Stimulated activated CD4-positive, alpha-beta T cell treated with anti-CD3 and anti-CD28 coated beads, Interleukin-4, amount 100 ng/mL, for 48 hours (primary cell): ENCODE measurements at regions not wholly inside any gene's neighbourhood (a gene's known extent, or its start where the extent isn't known, plus 50 kb on each side); places are given as distances from the start of the nearest gene placed in this dataset.

Experiments
- DNase-seq, 2 donors: peaks; one replicate each; pipeline ENCODE4 v3.0.0-alpha.2; 2020; ENCODE audit warnings: low read depth in 2 of 2

DNA sequence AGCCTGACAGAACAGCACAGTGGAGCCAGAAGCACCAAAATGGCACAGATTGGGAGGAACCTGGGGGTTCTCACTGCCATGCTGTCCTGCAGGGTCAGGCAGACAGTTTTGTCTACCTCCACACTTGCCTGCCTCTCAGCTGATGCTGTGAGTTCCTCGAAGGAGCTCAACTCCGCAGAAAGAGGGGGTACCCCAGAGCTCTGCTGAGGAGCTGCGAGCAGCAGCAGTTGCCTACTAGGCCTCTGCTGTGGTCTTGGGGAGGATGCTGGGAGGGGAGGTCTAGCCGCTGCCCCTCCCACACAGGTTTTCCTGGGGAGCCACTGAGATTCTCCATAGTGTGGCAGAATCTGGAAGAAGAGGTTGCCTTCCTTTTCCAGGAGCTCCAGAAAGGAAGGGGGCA lies 192.5 kb downstream of the FOXD2 start:
- DNase-seq, result no peak

DNA sequence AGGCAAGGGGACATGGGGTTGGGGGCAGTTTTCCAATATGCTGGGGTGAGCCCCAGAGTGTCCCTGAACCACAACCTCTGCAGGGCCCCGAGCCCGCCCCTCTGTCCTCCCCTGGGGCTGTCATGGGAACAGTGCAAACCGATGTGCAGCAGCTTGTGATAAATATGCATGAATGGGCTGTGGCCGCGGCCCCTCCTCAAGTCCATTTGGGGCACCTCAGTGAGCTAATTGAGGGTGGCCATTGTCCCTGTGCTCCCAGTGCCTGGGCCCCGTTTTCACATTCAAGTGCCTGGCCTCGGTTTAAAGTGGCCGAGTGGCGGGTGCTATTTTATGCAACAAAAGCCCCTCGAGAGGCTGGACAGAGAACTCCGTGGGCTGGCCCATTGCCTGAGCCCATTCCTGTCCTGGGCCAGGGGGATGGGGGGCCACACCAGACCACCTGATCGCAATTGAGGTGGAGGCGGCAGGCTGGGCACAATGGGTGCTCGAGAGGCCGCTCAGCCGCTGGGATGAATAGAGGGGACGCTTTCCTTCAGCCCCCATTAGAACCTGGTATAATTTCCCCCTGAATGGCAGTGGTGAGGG lies 193.7 kb downstream of the FOXD2 start:
- DNase-seq, result no peak

DNA sequence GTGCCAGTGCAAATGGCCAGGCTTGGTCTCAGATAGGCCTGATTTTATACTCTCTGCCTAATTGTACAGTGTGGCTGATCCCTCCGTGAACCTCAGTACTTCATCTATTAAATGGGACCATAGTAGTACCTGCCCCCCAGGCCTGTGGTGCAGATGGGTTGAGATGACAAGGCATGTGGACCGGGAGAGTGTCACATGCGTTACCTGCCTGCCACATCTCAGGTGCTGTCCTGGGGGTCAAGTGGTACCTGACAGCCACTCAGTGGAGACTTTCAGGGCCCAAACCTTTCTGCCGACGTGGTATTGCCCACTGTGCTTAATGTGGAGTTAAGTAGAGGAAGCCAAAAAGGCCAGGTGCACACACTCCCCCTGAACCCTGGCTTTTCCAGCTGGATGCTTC lies 197.3 kb downstream of the FOXD2 start:
- DNase-seq, result no peak

DNA sequence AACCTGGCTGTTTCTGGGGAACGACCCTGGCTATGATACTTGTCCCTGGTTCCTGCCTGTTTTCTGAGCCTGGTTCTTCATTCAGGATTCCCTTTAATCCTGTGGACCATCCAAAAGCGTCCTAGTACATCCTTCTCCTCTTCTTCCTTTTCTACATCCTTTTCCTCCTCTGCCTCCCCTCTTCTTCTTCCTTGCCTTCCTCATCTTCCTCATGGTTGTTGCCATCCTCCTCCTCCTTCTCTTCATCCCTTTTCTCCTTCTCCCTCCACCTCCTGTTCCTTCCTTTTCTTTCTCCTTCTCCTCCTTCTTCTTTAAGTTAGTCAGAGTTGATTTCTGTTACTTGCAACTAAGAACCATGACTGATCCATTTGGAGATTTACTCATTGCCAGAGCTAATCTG lies 197.8 kb downstream of the FOXD2 start:
- DNase-seq, result no peak

DNA sequence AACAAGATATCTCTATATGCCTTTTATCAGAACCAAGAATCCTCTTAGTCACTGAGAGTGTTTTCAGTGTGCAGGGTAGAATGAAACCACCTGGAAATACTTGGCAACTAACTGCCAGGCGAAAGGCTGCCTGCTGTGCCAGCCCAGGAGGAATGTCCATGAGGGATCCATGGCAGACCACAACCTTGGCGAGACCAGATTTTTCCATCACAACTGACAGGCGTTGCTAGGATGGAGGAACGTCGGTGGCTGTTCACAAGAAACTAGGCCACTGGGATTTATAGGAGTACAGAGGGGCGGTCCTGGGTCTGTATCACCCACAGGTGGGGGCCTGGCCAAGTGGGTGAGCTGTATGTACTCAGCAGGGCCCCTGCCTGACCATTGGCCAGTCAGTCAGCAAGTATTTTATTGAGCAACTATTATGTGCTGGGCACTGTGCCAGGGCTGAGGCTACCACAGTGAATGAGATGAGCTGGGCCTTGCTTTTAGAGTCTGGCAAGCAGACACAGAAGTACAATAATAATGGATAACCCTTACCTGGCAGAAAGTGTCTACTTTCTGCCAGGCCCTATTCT lies 199.4 kb downstream of the FOXD2 start:
- DNase-seq, result no peak

DNA sequence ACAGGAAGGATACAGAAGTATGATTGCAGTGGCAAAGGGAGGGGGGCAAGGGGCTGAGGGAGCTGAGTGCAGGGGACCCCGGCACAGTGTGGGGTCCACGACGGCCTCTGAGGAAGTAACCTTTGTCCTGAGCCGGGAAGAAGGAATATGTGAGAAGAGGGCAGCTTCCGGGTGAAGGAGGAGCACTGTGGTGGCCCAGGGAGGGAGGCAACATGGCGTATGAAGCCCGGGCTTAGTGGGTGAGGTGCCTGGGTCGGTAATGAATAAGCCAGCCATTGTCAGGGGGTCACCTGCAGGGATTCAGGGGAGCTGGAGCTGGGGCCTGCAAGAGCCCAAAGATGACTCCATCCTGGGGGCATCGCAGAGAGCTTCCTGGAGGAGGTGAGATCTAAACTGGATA lies 200.4 kb downstream of the FOXD2 start:
- no peak for DNase-seq

DNA sequence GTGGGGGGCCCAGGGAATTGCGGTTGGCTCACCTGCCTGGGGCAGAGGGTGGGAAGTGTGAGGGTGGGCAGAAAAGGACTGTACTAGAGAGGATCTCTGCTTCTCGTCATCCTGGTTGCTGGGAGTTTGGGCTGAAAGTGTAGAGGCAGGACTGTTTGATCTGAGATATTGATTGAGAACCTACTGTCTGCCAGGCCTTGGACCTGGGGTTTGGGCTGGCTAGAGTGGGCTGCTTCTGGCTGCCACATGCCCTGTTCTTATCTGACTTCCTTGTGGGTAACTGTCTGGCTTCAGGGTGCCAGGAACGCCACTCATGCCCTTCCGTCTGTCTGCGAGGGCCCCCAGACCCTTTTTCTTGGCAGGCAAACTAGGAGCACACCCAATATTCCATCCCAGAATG lies 200.9 kb downstream of the FOXD2 start:
- DNase-seq, result no peak

DNA sequence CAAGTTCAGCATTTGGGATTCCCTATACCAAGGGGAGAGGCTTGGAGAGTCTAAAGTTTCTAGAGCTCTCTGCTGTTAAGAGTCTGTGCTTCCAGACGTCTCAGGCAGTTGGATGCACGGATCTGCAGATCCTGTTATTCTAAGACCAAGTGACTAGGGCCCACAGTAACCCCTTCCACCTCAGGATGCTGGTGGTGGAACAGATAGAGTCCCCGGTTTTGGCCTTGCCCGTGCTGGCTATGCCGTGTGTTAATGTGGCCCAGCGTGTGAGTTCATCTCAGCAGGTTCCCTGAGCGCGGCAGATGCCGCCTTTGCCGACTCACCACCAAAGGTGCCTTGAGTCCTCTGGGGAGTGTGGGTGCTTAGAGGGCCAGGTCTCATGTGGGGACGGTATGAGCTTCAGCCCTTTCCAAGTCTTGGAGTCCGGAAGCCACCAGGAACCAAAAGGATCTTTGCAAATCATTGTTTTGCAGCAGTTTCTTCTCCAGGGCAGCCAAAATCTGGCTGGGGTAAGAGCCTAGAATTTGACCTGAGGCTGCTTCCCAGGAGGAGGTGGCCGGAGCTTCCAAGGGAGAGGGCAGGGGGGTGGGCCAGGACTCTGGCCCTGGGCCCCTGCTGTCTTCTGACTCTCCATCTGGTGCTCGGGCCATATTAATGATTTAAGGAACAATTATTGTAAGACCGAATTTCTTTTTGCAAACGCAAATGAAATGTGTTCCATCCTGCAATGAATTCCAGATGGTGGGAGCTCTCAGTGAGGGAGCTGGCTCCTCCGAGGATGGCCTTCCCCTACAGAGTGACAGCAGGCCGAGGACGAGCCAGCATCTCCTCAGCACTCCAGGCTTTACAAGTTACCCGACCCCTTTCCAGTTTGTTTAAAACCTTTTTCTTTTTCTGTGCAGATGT lies 205.7 kb downstream of the FOXD2 start:
- DNase-seq, result no peak

DNA sequence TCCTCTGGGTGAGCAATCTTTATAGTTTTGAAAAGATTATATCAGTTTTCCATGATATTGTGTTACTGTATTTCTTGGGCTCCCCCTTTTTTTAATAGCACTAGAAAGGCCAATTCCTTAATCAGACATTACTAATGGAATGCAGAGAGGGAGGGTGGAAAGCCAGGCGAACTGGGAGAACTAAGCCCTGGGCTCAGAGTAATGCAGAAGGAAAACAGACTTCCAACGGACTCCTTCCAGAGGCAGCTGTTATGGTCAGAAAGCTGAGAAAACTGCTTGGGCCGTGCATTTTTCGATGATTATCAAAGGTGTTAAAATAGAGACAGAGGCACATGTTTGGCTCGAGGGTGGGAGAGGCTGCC lies 206.3 kb downstream of the FOXD2 start:
- no peak for DNase-seq

DNA sequence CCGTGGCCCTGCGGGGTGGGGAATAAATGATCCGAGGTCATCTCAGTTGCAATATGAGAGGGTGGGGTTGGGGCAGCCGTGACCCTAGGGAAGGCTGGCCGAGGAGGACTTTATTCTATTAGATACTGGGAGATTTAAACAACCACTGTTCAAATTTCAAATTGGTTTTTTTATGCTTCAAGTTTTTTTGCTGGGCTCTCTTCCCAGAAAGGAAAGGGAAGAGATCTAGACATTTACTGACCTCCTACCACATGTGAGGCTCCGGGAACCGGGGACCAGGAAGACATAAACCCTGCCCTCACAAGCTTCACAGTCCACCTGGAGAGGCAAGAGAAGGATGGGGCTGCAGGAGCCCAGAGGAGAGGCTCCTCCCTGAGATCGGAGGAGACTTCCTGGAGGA lies 207.3 kb downstream of the FOXD2 start:
- DNase-seq, result no peak

DNA sequence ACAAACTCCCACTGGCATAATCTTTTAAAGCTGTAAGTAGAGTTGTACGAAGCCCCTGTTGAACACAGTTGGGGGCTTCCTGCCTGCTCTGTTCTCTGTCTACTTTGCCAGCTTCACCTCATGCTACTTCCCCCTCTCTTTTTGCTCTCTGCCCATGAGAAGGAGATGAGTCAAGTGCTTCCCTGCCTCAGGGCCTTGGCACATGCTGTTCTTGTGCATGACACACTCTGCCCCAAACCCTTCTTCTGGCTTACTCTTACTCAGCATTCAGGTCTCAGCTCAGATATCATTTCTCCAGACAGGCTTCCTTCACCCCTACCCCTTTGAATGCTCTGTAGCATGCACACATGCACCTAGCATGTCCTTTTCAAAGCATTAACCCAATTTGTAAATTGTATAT lies 208.8 kb downstream of the FOXD2 start:
- DNase-seq, result no peak

DNA sequence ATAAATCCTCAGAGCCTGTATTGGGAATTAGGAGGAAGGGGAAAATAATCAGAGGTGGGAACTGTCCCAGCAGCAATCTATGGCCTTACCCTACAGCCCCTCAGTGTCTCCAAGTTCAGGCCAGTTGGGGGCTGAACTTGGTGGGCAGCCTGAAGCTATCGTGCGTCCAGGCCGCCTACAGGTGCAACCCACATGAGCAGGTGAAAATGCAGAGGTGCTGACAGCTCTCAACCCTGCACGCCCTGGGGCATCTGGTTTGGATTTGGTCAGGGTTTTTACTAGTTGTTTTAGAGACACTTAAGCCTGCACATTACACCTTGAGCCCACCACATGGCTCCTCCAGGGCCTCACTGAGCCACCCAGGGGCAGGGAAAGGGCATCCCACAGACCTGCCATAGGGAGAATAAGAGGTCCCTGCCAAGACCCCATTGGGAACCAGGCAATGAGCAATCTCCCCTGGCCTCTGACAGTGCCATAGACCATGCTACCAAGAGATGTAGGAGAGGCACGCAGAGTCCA lies 209.5 kb downstream of the FOXD2 start:
- DNase-seq, result no peak

DNA sequence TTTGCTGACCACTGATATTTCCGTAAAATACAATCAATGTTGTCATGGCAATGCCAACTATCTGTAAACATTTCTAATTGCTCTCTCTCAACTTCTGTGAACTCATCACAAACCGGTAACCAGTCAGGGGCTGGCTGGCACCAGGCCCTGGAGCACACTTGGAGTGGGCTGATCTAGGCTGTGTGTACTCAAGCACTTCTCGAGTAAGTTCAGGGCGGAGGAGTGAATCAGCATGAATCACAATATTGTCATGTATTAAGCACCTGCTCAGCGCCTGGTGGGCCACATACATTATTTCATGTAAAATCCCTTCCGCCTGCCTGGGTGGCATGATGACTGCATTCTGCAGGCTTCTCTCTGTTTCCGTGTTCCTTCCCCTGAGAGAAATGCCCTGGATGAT lies 212.4 kb downstream of the FOXD2 start:
- DNase-seq, result no peak

DNA sequence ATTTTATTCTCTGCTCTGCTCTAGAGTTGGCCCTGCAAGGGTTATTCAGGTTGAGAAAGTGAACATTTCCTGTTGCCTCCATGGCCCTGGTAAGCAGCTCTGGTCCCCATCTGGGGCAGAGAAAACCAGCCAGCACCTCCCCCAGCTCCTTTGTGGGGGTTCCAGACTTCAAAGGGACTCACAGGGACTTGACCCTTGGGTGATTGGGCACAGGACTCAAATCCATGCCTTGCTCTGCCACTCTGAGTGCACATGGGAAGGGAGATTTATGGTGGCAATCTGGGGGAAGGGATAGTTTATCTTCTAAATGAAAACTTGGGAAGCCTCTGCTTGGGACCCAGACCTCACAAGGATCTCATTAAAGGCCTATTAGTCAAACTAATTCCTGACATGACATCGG lies 212.8 kb downstream of the FOXD2 start:
- no peak for DNase-seq

DNA sequence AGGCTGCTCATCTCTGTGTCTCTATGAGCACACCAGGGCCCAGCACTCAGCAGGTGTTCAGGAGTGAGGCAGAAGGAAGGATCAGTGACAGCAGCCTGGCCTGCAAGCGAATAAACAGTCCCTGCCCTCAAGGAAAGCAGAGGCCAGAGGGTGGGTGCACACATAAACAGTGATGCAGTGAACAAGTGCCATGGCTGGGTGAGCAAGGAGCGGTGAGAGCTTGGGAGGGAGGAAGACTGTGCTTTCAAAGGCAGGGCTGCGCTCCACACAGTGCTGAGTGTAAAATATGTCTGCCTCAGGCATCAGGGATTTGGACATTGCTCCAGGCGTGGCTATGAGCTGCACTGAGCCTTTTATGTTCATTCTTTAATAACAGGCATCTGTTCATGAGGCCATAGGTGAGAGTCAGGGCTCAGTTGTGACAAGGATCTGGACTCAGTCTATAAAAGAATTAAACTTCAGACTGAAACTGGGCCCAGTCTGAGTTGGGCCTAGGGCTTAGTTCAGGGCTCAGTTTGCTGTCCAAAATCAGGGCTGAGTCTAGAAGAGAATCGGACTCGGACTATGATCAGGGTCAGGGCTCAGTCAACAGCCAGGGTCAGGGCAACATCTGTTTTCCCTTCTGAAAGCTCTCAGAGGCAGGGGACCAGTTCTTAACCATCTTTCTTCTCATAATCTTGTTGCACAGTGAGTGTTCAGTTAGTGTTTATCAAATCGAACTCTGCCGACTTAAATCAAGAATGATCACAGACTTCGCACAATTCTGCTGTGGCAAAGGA lies 213.7 kb downstream of the FOXD2 start:
- no peak for DNase-seq

DNA sequence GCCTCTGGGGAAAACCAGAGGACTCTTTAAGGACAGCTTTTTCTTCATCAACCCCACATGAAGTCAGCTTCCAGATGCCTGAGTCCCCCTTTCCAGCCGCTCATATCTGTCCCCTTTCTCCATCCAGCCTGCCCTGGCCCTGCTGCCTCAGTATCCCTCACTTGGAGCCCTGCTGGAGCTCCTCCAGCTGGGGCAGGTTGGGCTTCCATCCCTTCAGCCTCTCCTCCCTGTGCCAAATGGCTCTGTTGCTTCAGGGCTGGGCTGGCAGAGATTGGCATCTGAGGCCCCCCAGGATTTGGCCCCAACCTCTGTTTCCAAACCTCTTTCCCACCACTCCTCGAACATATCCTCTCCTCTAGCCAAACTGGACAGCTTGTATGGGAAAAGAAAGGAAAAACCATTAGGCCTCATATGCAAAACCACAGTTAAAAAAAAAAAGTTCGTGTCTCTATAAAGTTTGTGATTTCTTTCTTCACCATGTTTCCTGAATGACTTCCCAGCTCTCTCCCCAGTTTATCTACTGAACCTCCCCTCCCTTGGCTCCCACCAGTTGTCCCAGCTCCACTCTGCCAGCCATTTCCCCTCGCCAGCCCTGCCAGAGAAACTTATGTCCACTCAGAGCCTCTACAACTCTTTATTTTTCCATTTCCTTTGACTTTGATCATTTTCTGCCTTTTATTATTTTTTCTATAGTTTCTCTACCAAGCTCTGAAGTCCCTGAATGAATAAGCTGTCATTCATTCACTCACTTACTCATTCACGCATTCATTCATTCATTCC lies 217.9 kb downstream of the FOXD2 start:
- DNase-seq, result no peak

DNA sequence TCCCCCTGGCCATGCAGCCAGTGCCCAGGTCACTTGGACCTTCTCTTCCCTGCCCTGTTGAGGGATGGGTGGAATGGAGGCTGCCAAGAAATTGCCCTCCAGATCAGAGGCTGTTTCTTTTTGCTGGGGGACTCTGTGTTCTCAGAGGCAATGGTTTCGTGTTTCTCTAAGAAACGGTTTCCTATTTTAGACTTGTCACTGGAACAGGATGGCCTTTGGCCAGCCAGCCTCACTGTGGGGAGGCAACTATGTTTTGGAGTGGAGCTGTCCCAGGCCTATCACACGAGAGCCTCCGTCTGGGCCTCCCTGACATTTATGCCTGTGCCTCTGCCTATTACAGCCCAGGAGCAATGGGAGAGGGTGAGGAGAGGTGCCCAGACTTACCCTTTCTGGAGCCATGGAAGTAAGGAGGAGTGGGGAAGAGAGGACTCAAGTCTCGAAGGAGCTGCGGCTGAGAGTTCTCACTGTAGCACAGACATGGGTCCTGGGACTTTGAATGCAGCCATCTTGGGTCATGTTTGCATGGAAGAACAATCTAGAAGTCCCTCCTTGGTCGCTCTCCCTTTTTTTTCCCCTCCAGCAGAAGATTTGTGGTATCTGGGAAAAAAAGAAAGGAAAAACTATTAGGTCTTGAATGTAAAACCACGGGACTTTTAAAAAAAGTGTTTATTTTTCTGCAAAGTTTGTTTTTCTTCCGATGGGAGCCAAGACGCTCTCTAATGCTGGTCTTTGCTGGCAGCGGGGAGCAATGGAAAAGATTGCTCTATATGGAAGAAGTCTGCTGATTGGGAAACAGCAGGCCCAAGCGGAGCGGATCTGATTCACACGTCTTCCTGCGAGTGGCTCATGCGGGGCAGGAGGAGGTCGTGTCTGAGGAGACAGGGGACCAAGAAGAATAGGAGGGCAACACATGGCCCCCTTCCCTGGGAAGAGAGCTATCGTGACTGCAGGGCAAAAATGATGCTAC lies 219.2 kb downstream of the FOXD2 start:
- no peak for DNase-seq

DNA sequence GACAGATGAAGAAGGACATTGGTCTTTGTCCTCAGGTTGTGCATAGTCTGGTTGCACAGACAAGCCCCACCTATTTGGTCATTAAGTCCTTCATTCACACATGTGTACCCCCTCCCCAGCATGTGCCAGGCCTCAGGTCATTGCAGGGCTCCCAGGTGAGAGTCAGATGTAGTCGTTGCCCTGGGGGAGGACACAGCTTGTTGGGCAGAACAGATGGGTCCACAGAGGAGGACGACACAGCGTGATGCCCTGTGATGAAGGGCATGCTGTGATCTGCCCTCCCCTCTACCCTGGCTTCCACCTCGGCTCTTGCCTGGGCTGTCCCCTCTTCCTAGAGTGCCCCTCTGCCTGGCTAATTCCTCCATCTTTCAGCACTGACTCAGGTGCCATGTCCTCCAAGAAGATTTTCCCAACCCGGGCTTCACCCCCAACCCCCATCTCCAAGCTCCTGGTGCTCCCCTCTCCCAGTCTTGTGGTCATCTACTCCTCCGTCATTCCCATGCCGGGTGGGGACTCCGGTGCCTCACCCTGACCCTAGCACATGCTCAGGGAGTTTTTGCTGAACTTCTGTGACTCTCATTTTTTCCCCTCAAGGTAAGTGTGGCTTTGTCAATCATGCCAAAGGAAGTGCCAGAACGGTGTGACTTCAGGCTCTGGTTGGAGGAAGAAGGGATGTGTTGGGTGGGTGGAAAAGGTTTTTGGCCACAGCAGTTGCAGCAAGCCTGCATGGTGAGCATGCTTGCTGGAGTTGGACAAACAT lies 220.5 kb downstream of the FOXD2 start:
- DNase-seq, result no peak

DNA sequence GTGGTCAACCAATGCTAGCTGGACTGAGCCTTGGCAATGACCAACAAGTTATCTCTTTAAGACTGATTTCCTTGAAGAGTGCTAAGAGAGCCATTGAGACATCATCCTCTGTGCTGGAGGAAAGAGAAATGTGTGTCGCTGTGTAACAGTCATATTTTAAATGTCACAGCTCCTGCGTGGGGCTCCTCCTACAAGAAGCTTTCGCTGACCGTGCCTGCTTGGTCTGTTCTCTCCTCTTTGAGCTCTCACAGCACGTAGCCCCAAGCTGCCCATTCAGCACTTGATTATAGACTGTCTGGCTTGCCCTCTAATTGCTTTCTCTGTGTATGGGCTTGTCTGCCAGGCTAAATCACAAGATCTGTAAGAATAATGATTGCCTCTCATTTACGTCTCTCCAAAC lies 221.3 kb downstream of the FOXD2 start:
- DNase-seq, result no peak

DNA sequence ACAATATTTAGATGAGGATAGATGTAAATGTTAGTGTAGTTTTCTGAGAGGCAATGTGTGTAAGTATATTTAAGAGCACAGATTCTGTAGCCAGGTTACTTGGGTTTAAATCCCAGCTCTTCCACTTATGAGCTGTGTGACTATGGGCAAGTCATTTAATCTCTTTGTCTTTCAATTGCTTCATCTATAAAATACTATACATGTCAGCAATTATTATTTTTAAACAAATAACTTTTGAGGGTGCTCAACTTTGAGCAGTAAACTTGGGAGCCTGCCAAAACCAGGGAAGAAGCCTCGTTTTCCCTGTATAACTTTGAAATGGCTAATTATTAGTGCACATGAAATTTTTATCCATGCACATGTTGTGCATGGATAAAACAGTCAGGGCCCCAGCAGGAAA lies 222.8 kb downstream of the FOXD2 start:
- no peak for DNase-seq
